Mucosa of rectum (tissue), 2 donors: ENCODE measurements at regions not wholly inside any gene's neighbourhood (a gene's known extent, or its start where the extent isn't known, plus 50 kb on each side); places are given as distances from the start of the nearest gene placed in this dataset.
"Not testable (repeated sequence)": the region's sequence is repeated elsewhere in the genome, so short reads cannot be mapped to it uniquely, and the experiment has no call there.

Experiments used
- H3K27ac ChIP-seq, 2 donors: one replicate each; pipeline ENCODE4 v1.7.0; 2013; ENCODE audit warnings: inconsistent platforms in 2 of 2, low read depth in 2 of 2, low read length in 2 of 2
- H3K27me3 ChIP-seq, 2 donors: one replicate each; pipeline ENCODE4 v1.7.0; 2013; ENCODE audit warnings: low read length in 2 of 2; ENCODE audit not compliant: control insufficient read depth in 2 of 2, insufficient read depth in 2 of 2
- H3K36me3 ChIP-seq, 2 donors: one replicate each; pipeline ENCODE4 v1.7.0; 2013; ENCODE audit warnings: low read length in 2 of 2; ENCODE audit not compliant: control insufficient read depth in 2 of 2, insufficient read depth in 2 of 2
- H3K4me1 ChIP-seq, 2 donors: one replicate each; pipeline ENCODE4 v1.7.0; 2013; ENCODE audit warnings: low read length in 2 of 2, mild to moderate bottlenecking in 1 of 2; ENCODE audit not compliant: control insufficient read depth in 2 of 2, insufficient read depth in 2 of 2
- H3K4me3 ChIP-seq, 2 donors: one replicate each; pipeline ENCODE4 v1.7.0; 2013; ENCODE audit warnings: low read length in 2 of 2
- H3K9ac ChIP-seq, 2 donors: one replicate each; pipeline ENCODE4 v1.7.0; 2013; ENCODE audit warnings: low read length in 2 of 2, low read depth in 1 of 2, mild to moderate bottlenecking in 1 of 2
- H3K9me3 ChIP-seq, 2 donors: one replicate each; pipeline ENCODE4 v1.7.0; 2013; ENCODE audit warnings: low read length in 2 of 2; ENCODE audit not compliant: control insufficient read depth in 2 of 2
- donor health status: healthy.
- donor health status: Normal muscosa, but diverticular disease.

DNA sequence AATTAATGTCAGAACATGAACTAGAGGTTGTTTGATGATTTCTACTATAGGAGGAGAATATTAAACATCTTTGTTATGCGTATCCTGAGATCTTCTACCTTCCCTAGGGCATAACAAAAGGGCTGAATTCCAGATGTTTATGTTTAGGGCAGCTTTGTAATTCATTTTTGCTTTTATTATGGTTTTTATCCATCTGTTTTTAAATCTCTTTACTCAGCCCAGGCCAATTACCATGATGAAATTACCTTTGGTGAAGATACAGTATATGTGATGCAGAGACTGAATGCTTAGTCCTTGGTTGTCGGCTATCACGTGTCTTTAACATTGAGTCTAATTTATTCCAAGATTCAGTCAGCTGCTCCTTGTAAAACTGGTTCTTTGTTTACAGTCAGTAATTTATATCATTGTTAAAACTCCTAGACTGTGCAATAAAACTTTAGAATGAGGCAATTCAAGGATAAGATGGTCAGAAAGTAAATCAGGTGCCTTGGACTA lies 176.9 kb downstream of the CTH start:
- Histone ChIP-seq H3K36me3 (no peaks in the 10 kb centered on the region), H3K4me1 (peaks cover 0 to 7% of the 10 kb centered on the region in 2 donors), H3K9ac (no peak overlapping the region), H3K4me3 (no peak overlapping the region), H3K27ac (no peak overlapping the region), H3K27me3 (peaks cover 0 to 4% of the 10 kb centered on the region in 2 donors), H3K9me3 (no peaks in the 10 kb centered on the region)

GRCh38 chr1:70593551-70593950 lies 182.5 kb downstream of the CTH start:
- not testable (repeated sequence) for H3K4me1 ChIP-seq, H3K36me3 ChIP-seq, H3K4me3 ChIP-seq, H3K27ac ChIP-seq, H3K9me3 ChIP-seq, H3K27me3 ChIP-seq, H3K9ac ChIP-seq

DNA sequence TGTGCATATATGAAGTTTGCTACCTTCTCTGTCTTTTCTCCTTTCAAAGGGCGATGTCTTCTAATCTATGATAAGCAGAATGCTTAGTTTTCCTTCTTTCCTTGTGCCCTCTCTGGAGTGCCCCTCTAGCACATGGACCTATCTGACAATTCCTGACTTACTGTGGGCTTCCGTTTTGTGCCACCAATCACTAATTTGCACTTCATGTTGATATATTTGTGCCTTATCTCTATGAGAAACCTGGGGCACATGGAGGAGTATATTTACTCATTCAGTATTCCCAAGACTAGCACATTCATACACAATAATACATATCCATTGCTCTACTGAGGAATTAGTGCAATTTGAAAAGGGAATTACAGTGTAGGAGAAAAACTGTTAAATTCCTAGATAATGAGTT lies 197.7 kb downstream of the CTH start:
- peaks cover 0 to 2% of the 10 kb centered on the region in 2 donors for H3K27me3 ChIP-seq
- no peaks in the 10 kb centered on the region for H3K9me3 ChIP-seq
- no peak overlapping the region for H3K9ac ChIP-seq
- no peak overlapping the region for H3K4me3 ChIP-seq
- H3K27ac ChIP-seq: no peak overlapping the region
- H3K4me1 ChIP-seq: no peaks in the 10 kb centered on the region
- H3K36me3 ChIP-seq: no peaks in the 10 kb centered on the region

GRCh38 chr1:70610164-70610563 lies 199.1 kb downstream of the CTH start:
- H3K4me1 ChIP-seq, H3K9ac ChIP-seq, H3K4me3 ChIP-seq, H3K27ac ChIP-seq, H3K9me3 ChIP-seq, H3K36me3 ChIP-seq, H3K27me3 ChIP-seq: not testable (repeated sequence)

DNA sequence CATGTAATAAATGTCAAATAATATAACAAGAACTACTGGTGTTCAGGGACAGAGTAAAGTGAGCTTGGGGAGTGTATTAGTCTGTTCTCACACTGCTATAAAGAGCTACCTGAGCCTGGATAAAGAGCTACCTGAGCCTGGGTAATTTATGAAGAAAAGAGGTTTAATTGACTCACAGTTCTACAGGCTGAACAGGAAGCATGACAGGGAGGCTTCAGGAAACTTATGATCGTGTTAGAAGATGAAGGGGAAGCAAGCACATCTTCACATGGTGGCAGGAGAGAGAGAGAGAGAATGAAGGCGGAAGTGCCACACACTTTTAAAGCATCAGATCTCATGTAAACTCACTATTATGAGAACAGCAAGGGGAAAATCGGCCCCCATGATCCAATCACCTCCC lies 205.9 kb downstream of the CTH start:
- peaks cover 0 to 2% of the 10 kb centered on the region in 2 donors for H3K27me3 ChIP-seq
- H3K9ac ChIP-seq: no peak overlapping the region
- no peak overlapping the region for H3K4me3 ChIP-seq
- no peaks in the 10 kb centered on the region for H3K36me3 ChIP-seq
- H3K4me1 ChIP-seq: no peaks in the 10 kb centered on the region
- H3K27ac ChIP-seq: no peak overlapping the region
- no peaks in the 10 kb centered on the region for H3K9me3 ChIP-seq

- no peaks in the 10 kb centered on the region for H3K9me3 ChIP-seq
- H3K4me1 ChIP-seq: no peaks in the 10 kb centered on the region
- no peaks in the 10 kb centered on the region for H3K36me3 ChIP-seq
- no peak overlapping the region for H3K27ac ChIP-seq
- H3K27me3 ChIP-seq: no peaks in the 10 kb centered on the region
- no peak overlapping the region for H3K4me3 ChIP-seq
- H3K9ac ChIP-seq: no peak overlapping the region
These were observed 206.7 kb downstream of the CTH start for GRCh38 chr1:70617728-70618127.

DNA sequence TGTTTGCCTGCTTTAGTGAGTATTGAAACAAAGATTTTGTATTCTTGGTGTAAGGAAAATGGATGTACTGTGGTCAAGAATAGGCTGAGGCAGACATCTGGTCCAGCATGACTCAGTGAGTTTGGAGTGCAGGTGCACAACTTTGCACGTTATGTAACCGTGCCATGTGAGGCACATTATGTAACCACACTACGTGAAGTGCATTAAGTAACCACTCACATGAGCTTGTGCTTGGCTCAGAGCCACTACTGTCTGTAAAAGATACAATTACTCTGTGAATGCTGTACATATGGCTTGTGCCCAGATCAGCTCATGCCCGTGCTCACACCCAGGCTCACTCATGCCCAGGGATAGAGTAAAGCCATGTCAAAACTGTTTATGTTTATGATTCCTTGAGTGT lies 216.8 kb downstream of the CTH start:
- no peaks in the 10 kb centered on the region for H3K9me3 ChIP-seq
- no peaks in the 10 kb centered on the region for H3K4me1 ChIP-seq
- no peaks in the 10 kb centered on the region for H3K27me3 ChIP-seq
- H3K4me3 ChIP-seq: no peak overlapping the region
- no peak overlapping the region for H3K27ac ChIP-seq
- H3K36me3 ChIP-seq: no peaks in the 10 kb centered on the region
- no peak overlapping the region for H3K9ac ChIP-seq

- Histone ChIP-seq H3K4me1 (no peaks in the 10 kb centered on the region), H3K9me3 (no peaks in the 10 kb centered on the region), H3K27me3 (no peaks in the 10 kb centered on the region)
These were observed 217.9 kb downstream of the CTH start for GRCh38 chr1:70628973-70629372.

DNA sequence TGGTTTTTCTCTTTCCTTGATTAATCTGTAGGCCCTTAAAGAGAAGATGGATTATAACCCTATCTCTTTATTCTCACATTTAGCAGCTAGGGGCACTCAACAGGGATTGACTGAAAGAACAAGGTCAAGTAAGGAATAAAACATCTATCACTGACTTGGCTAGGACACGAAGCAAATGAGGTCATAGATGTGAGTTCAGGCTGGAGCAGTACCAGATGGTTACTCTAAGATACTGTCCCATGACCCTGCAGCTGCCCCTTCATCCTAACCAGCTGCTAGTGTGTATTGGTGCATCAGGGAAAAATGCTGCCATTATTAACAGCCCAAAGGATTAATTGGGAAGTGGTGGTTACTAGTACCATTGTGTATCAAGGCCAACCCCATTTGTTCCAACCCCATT lies 221.9 kb downstream of the CTH start:
- H3K27me3 ChIP-seq: no peaks in the 10 kb centered on the region
- no peak overlapping the region for H3K9ac ChIP-seq
- no peaks in the 10 kb centered on the region for H3K36me3 ChIP-seq
- H3K4me3 ChIP-seq: no peak overlapping the region
- no peaks in the 10 kb centered on the region for H3K9me3 ChIP-seq
- no peak overlapping the region for H3K27ac ChIP-seq
- no peaks in the 10 kb centered on the region for H3K4me1 ChIP-seq

More at GRCh38 chr1:70628973-70629372, 217.9 kb downstream of the CTH start:
- H3K9ac ChIP-seq: no peak overlapping the region
- H3K36me3 ChIP-seq: no peaks in the 10 kb centered on the region
- H3K27ac ChIP-seq: no peak overlapping the region
- no peak overlapping the region for H3K4me3 ChIP-seq

GRCh38 chr1:70635868-70636267 lies 224.8 kb downstream of the CTH start:
- H3K9ac ChIP-seq: no peak overlapping the region
- H3K36me3 ChIP-seq: no peaks in the 10 kb centered on the region
- H3K27ac ChIP-seq: no peak overlapping the region
- no peaks in the 10 kb centered on the region for H3K4me1 ChIP-seq
- no peaks in the 10 kb centered on the region for H3K9me3 ChIP-seq
- no peaks in the 10 kb centered on the region for H3K27me3 ChIP-seq
- no peak overlapping the region for H3K4me3 ChIP-seq

GRCh38 chr1:70641868-70642267 lies 230.8 kb downstream of the CTH start:
- H3K9me3 ChIP-seq: no peaks in the 10 kb centered on the region
- no peaks in the 10 kb centered on the region for H3K36me3 ChIP-seq
- no peak overlapping the region for H3K9ac ChIP-seq
- H3K4me1 ChIP-seq: no peaks in the 10 kb centered on the region
- H3K4me3 ChIP-seq: no peak overlapping the region
- no peaks in the 10 kb centered on the region for H3K27me3 ChIP-seq
- H3K27ac ChIP-seq: no peak overlapping the region
